Neuronal stem cell (in vitro differentiated cells): ENCODE measurements at regions not wholly inside any gene's neighbourhood (a gene's known extent, or its start where the extent isn't known, plus 50 kb on each side); places are given as distances from the start of the nearest gene placed in this dataset.
A peak's percentile ranks its signal among the peaks of the same experiment; 100 is the strongest.

Experiments used
- DNase-seq: peaks from one replicate; pipeline ENCODE4 v3.0.0-alpha.2; 2013; ENCODE audit warnings: low spot score
- H2AFZ ChIP-seq: one replicate; pipeline ENCODE4 v1.6.1; 2013; ENCODE audit warnings: mild to moderate bottlenecking, low read length, inconsistent platforms
- H2AK5ac ChIP-seq: 2 replicates; pipeline ENCODE4 v1.6.1; 2013; ENCODE audit warnings: low read depth, mild to moderate bottlenecking, inconsistent platforms, low read length, moderate library complexity, mixed read lengths
- H2BK120ac ChIP-seq: 2 replicates; pipeline ENCODE4 v1.6.1; 2013; ENCODE audit warnings: low read depth, mild to moderate bottlenecking, inconsistent platforms, low read length, moderate library complexity, mixed read lengths
- H2BK12ac ChIP-seq: one replicate; pipeline ENCODE4 v1.6.1; 2013; ENCODE audit warnings: low read length, inconsistent platforms
- H2BK15ac ChIP-seq: 2 replicates; pipeline ENCODE4 v1.6.1; 2013; ENCODE audit warnings: mild to moderate bottlenecking, low read length, inconsistent platforms, mixed read lengths
- H2BK5ac ChIP-seq: one replicate; pipeline ENCODE4 v1.6.1; 2013; ENCODE audit warnings: inconsistent platforms, mild to moderate bottlenecking, low read length, moderate library complexity
- H3K14ac ChIP-seq: one replicate; pipeline ENCODE4 v1.6.1; 2013; ENCODE audit warnings: low read length, inconsistent platforms
- H3K18ac ChIP-seq: 2 replicates; pipeline ENCODE4 v1.6.1; 2013; ENCODE audit warnings: low read length, inconsistent platforms
- H3K23ac ChIP-seq: 2 replicates; pipeline ENCODE4 v1.6.1; 2013; ENCODE audit warnings: low read depth, mild to moderate bottlenecking, mixed read lengths, low read length, inconsistent platforms; ENCODE audit not compliant: poor library complexity
- H3K27ac ChIP-seq: replicated peaks from 3 replicates; pipeline ENCODE4 v1.5.1; 2013; ENCODE audit warnings: low read length, inconsistent platforms
- H3K27me3 ChIP-seq, 3 experiments: 2 replicates each; pipeline ENCODE4 v1.6.1; 2013; ENCODE audit warnings: low read length in 3 of 3, mild to moderate bottlenecking in 2 of 3, inconsistent platforms in 1 of 3, low read depth in 1 of 3, mixed read lengths in 1 of 3, moderate library complexity in 1 of 3; ENCODE audit not compliant: control insufficient read depth in 3 of 3, insufficient read depth in 3 of 3
- H3K36me3 ChIP-seq, 2 donors: replicated peaks in 1 of 2; 2 replicates each; pipeline ENCODE4 v1.6.1; 2013; ENCODE audit warnings: low read length in 2 of 2; ENCODE audit not compliant: control insufficient read depth in 2 of 2, insufficient read depth in 2 of 2
- H3K4ac ChIP-seq: 2 replicates; pipeline ENCODE4 v1.6.1; 2013; ENCODE audit warnings: inconsistent platforms, mild to moderate bottlenecking, low read length, moderate library complexity
- H3K4me1 ChIP-seq, 2 donors: 1 replicate in 1 of 2; 2 replicates in 1 of 2; pipeline ENCODE4 v1.6.1; 2013; ENCODE audit warnings: low read length in 2 of 2, low read depth in 1 of 2; ENCODE audit not compliant: control insufficient read depth in 2 of 2, insufficient read depth in 1 of 2
- H3K4me2 ChIP-seq: one replicate; pipeline ENCODE4 v1.6.1; 2013; ENCODE audit warnings: mild to moderate bottlenecking, low read length, inconsistent platforms; ENCODE audit not compliant: insufficient read depth, poor library complexity, severe bottlenecking
- H3K4me3 ChIP-seq, 2 donors: 2 replicates each; pipeline ENCODE4 v1.5.1; 2013; ENCODE audit warnings: low read length in 2 of 2, mild to moderate bottlenecking in 2 of 2, inconsistent platforms in 1 of 2, moderate library complexity in 1 of 2
- H3K79me1 ChIP-seq: one replicate; pipeline ENCODE4 v1.6.1; 2013; ENCODE audit warnings: low read depth, mild to moderate bottlenecking, inconsistent platforms, low read length, moderate library complexity
- H3K9ac ChIP-seq: one replicate; pipeline ENCODE4 v1.6.1; 2013; ENCODE audit warnings: mild to moderate bottlenecking, low read depth, low read length, inconsistent platforms; ENCODE audit not compliant: poor library complexity
- H3K9me3 ChIP-seq, 2 donors: replicated peaks in 1 of 2; 2 replicates each; pipeline versions ENCODE3 to v1.6.1; 2013; ENCODE audit warnings: low read length in 2 of 2, mild to moderate bottlenecking in 2 of 2, inconsistent platforms in 1 of 2, low read depth in 1 of 2, mixed read lengths in 1 of 2, moderate library complexity in 1 of 2; ENCODE audit not compliant: control insufficient read depth in 2 of 2, insufficient read depth in 1 of 2
- H4K8ac ChIP-seq: one replicate; pipeline ENCODE4 v1.6.1; 2013; ENCODE audit warnings: low read depth, mild to moderate bottlenecking, inconsistent platforms, low read length, moderate library complexity
- H4K91ac ChIP-seq: one replicate; pipeline ENCODE4 v1.6.1; 2013; ENCODE audit warnings: low read length, low read depth, mild to moderate bottlenecking, inconsistent platforms; ENCODE audit not compliant: poor library complexity
- WGBS, 2 donors: extraction: QIAGEN DNeasy Blood & Tissue Kit; methylation state at CpG; one replicate each; pipeline ENCODE4 v1.1.7; 2013; ENCODE audit warnings: missing lambda C conversion rate in 2 of 2, mixed read lengths in 1 of 2; ENCODE audit not compliant: insufficient read length in 2 of 2, insufficient replicate concordance in 1 of 2; ENCODE audit errors: extremely low coverage in 2 of 2; 5-methylcytosine and 5-hydroxymethylcytosine counted together

GRCh38 chr10:94133239-94133638 is 139.5 kb downstream of the PLCE1 start:
- Histone ChIP-seq H3K9me3 (no peaks in the 10 kb centered on the region), H3K27ac (no peak overlapping the region), H3K4me1 (peaks cover 0 to 2% of the 10 kb centered on the region in 2 donors), H2AFZ (no peak overlapping the region), H3K4me3 (peak overlapping the region in 1 of 2 donors; percentile 46), H2BK12ac (no peak overlapping the region), H4K91ac (no peak overlapping the region), H3K27me3 (no peaks in the 10 kb centered on the region), H2AK5ac (no peak overlapping the region), H3K4me2 (no peak overlapping the region), H3K18ac (no peak overlapping the region), H3K23ac (no peak overlapping the region), H4K8ac (no peak overlapping the region), H3K79me1 (no peaks in the 10 kb centered on the region), H3K4ac (no peak overlapping the region), H3K14ac (no peak overlapping the region), H2BK15ac (no peak overlapping the region), H2BK5ac (no peak overlapping the region), H3K36me3 (no peaks in the 10 kb centered on the region), H3K9ac (no peak overlapping the region), H2BK120ac (no peak overlapping the region)
- DNase-seq = no peak

- Histone ChIP-seq H2BK5ac (no peak overlapping the region), H2AFZ (no peak overlapping the region), H3K9ac (no peak overlapping the region), H2BK120ac (no peak overlapping the region), H3K4me2 (no peak overlapping the region), H3K23ac (no peak overlapping the region), H2AK5ac (no peak overlapping the region), H3K4me3 (no peak overlapping the region), H2BK15ac (no peak overlapping the region), H3K36me3 (no peaks in the 10 kb centered on the region), H3K14ac (no peak overlapping the region), H3K9me3 (no peaks in the 10 kb centered on the region), H3K4ac (no peak overlapping the region), H4K8ac (no peak overlapping the region), H3K79me1 (no peaks in the 10 kb centered on the region), H3K4me1 (no peaks in the 10 kb centered on the region), H2BK12ac (no peak overlapping the region), H3K18ac (no peak overlapping the region), H3K27ac (no peak overlapping the region), H3K27me3 (no peaks in the 10 kb centered on the region), H4K91ac (no peak overlapping the region)
- no peak for DNase-seq
- WGBS, 2 donors = no CpG with 5 or more reads among the region's 2 CpGs
These were observed 144.0 kb downstream of the PLCE1 start for GRCh38 chr10:94137747-94138146.

GRCh38 chr10:94138391-94138790 is 144.7 kb downstream of the PLCE1 start:
- Histone ChIP-seq H3K27me3 (no peaks in the 10 kb centered on the region), H2AFZ (no peak overlapping the region), H3K4me1 (no peaks in the 10 kb centered on the region), H2BK15ac (no peak overlapping the region), H3K27ac (no peak overlapping the region), H4K8ac (no peak overlapping the region), H3K4me2 (no peak overlapping the region), H2AK5ac (no peak overlapping the region), H3K14ac (peak overlapping the region; percentile 22), H2BK12ac (no peak overlapping the region), H3K36me3 (no peaks in the 10 kb centered on the region), H3K18ac (no peak overlapping the region), H2BK5ac (no peak overlapping the region), H3K4ac (no peak overlapping the region), H3K23ac (no peak overlapping the region), H4K91ac (no peak overlapping the region), H3K9ac (no peak overlapping the region), H2BK120ac (no peak overlapping the region), H3K79me1 (no peaks in the 10 kb centered on the region), H3K4me3 (no peak overlapping the region), H3K9me3 (no peaks in the 10 kb centered on the region)
- no CpG with 5 or more reads among the region's 2 CpGs for WGBS, 2 donors
- no peak for DNase-seq

- Histone ChIP-seq H2BK120ac (no peak overlapping the region), H3K18ac (no peak overlapping the region), H3K4ac (no peak overlapping the region), H3K4me1 (no peaks in the 10 kb centered on the region), H3K14ac (no peak overlapping the region), H3K27me3 (no peaks in the 10 kb centered on the region), H3K27ac (no peak overlapping the region), H4K91ac (no peak overlapping the region), H2AK5ac (no peak overlapping the region), H2BK5ac (no peak overlapping the region), H4K8ac (no peak overlapping the region), H3K4me2 (no peak overlapping the region), H2AFZ (no peak overlapping the region), H3K79me1 (no peaks in the 10 kb centered on the region), H3K9me3 (no peaks in the 10 kb centered on the region), H3K36me3 (no peaks in the 10 kb centered on the region), H2BK12ac (no peak overlapping the region), H2BK15ac (no peak overlapping the region), H3K9ac (no peak overlapping the region), H3K4me3 (no peak overlapping the region), H3K23ac (no peak overlapping the region)
- DNase-seq = no peak
These were observed 149.5 kb downstream of the PLCE1 start for GRCh38 chr10:94143261-94143660.
